Stimulated activated naive CD8-positive, alpha-beta T cell treated with anti-CD3 and anti-CD28 coated beads, Interleukin-15, amount 100 ng/mL, for 72 hours (primary cell): ENCODE measurements at regions not wholly inside any gene's neighbourhood (a gene's known extent, or its start where the extent isn't known, plus 50 kb on each side); places are given as distances from the start of the nearest gene placed in this dataset.

ENCODE experiments used
- ATAC-seq: fragments of 150-1000 bp; cut with Tn5 transposase; 2 replicates; pipeline ENCODE4 v1.10.0; 2021; ENCODE audit warnings: mild to moderate bottlenecking, moderate library complexity
- DNase-seq, 2 donors: peaks; one replicate each; pipeline ENCODE4 v3.0.0; 2021 to 2022
- H3K27ac Mint-ChIP-seq, 2 donors: one replicate each; pipeline ENCODE4 v1.8.0; 2022; ENCODE audit warnings: mild to moderate bottlenecking in 2 of 2, mixed read lengths in 2 of 2, moderate library complexity in 2 of 2
- H3K27me3 Mint-ChIP-seq: one replicate; pipeline ENCODE4 v1.8.0; 2022; ENCODE audit warnings: mixed read lengths
- H3K4me1 Mint-ChIP-seq: one replicate; pipeline ENCODE4 v1.8.0; 2022; ENCODE audit warnings: mild to moderate bottlenecking, mixed read lengths
- H3K4me3 Mint-ChIP-seq, 2 donors: one replicate each; pipeline ENCODE4 v1.8.0; 2022; ENCODE audit warnings: mild to moderate bottlenecking in 2 of 2, mixed read lengths in 2 of 2, moderate library complexity in 1 of 2
- H3K9me3 Mint-ChIP-seq, 2 donors: one replicate each; pipeline ENCODE4 v1.8.0; 2022; ENCODE audit warnings: mixed read lengths in 2 of 2

- Mint-ChIP-seq H3K27me3 (peaks cover 7% of the 10 kb centered on the region), H3K9me3 (peaks cover 0 to 7% of the 10 kb centered on the region in 2 donors), H3K27ac (no peak overlapping the region), H3K4me3 (no peak overlapping the region), H3K4me1 (no peaks in the 10 kb centered on the region)
- DNase-seq (no peak), ATAC-seq (no peak)
These were observed 230.1 kb downstream of the POSTN start for GRCh38 chr13:37368501-37368900.

GRCh38 chr13:37366044-37366770, 232.4 kb downstream of the POSTN start:
- H3K9me3 Mint-ChIP-seq = peaks cover 5 to 12% of the 10 kb centered on the region in 2 donors
- H3K4me1 Mint-ChIP-seq = no peaks in the 10 kb centered on the region
- ATAC-seq (no peak), DNase-seq (no peak)
- H3K27me3 Mint-ChIP-seq = peaks cover 7% of the 10 kb centered on the region
- H3K27ac Mint-ChIP-seq = no peak overlapping the region
- no peak overlapping the region for H3K4me3 Mint-ChIP-seq

- Mint-ChIP-seq H3K9me3 (peaks cover 5 to 12% of the 10 kb centered on the region in 2 donors), H3K27me3 (peaks cover 7% of the 10 kb centered on the region), H3K4me3 (no peak overlapping the region), H3K4me1 (no peaks in the 10 kb centered on the region), H3K27ac (no peak overlapping the region)
- DNase-seq (no peak), ATAC-seq (no peak)
These were observed 233.1 kb downstream of the POSTN start for GRCh38 chr13:37365496-37365895.

- Mint-ChIP-seq H3K4me1 (no peaks in the 10 kb centered on the region), H3K9me3 (peaks cover 5 to 12% of the 10 kb centered on the region in 2 donors)
These were observed 233.6 kb downstream of the POSTN start for GRCh38 chr13:37364956-37365355.

GRCh38 chr13:37364007-37364406, 234.6 kb downstream of the POSTN start:
- Mint-ChIP-seq H3K9me3 (peaks cover 5 to 12% of the 10 kb centered on the region in 2 donors), H3K27me3 (peaks cover 7% of the 10 kb centered on the region), H3K4me3 (no peak overlapping the region), H3K4me1 (no peaks in the 10 kb centered on the region), H3K27ac (no peak overlapping the region)
- DNase-seq (no peak), ATAC-seq (no peak)

More at GRCh38 chr13:37364956-37365355, 233.6 kb downstream of the POSTN start:
- Mint-ChIP-seq H3K27ac (no peak overlapping the region), H3K4me3 (no peak overlapping the region), H3K27me3 (peaks cover 7% of the 10 kb centered on the region)
- ATAC-seq = no peak
- no peak for DNase-seq

- DNase-seq (no peak), ATAC-seq (no peak)
- H3K27ac Mint-ChIP-seq = no peak overlapping the region
- no peaks in the 10 kb centered on the region for H3K4me1 Mint-ChIP-seq
- H3K4me3 Mint-ChIP-seq = no peak overlapping the region
- H3K27me3 Mint-ChIP-seq = no peaks in the 10 kb centered on the region
- peaks cover 5% of the 10 kb centered on the region in 2 donors for H3K9me3 Mint-ChIP-seq
These were observed 237.0 kb downstream of the POSTN start for GRCh38 chr13:37361608-37362007.

GRCh38 chr13:37360556-37360955, 238.0 kb downstream of the POSTN start:
- H3K27me3 Mint-ChIP-seq = no peaks in the 10 kb centered on the region
- H3K4me1 Mint-ChIP-seq = no peaks in the 10 kb centered on the region
- H3K4me3 Mint-ChIP-seq = no peak overlapping the region
- no peak overlapping the region for H3K27ac Mint-ChIP-seq
- no peak for DNase-seq
- H3K9me3 Mint-ChIP-seq = peaks cover 5% of the 10 kb centered on the region in 2 donors
- ATAC-seq = no peak

- DNase-seq (no peak), ATAC-seq (no peak)
- Mint-ChIP-seq H3K9me3 (peaks cover 5% of the 10 kb centered on the region in 2 donors), H3K27ac (no peak overlapping the region), H3K4me1 (no peaks in the 10 kb centered on the region), H3K27me3 (no peaks in the 10 kb centered on the region), H3K4me3 (no peak overlapping the region)
These were observed 241.0 kb downstream of the POSTN start for GRCh38 chr13:37357548-37357947.

- DNase-seq (no peak), ATAC-seq (no peak)
- no peaks in the 10 kb centered on the region for H3K4me1 Mint-ChIP-seq
- no peak overlapping the region for H3K27ac Mint-ChIP-seq
- H3K4me3 Mint-ChIP-seq = no peak overlapping the region
- H3K9me3 Mint-ChIP-seq = no peaks in the 10 kb centered on the region
- no peaks in the 10 kb centered on the region for H3K27me3 Mint-ChIP-seq
These were observed 244.7 kb downstream of the POSTN start for GRCh38 chr13:37353911-37354310.

GRCh38 chr13:37351211-37351610, 245.7 kb upstream of the CSNK1A1L start:
- Mint-ChIP-seq H3K9me3 (peaks cover 0 to 6% of the 10 kb centered on the region in 2 donors), H3K27me3 (no peaks in the 10 kb centered on the region), H3K27ac (no peak overlapping the region), H3K4me1 (no peaks in the 10 kb centered on the region), H3K4me3 (no peak overlapping the region)
- DNase-seq = no peak
- no peak for ATAC-seq

GRCh38 chr13:37349916-37350315, 244.5 kb upstream of the CSNK1A1L start:
- no peaks in the 10 kb centered on the region for H3K4me1 Mint-ChIP-seq
- no peak overlapping the region for H3K27ac Mint-ChIP-seq
- peaks cover 0 to 6% of the 10 kb centered on the region in 2 donors for H3K9me3 Mint-ChIP-seq
- ATAC-seq = no peak
- DNase-seq = no peak
- H3K4me3 Mint-ChIP-seq = no peak overlapping the region
- no peaks in the 10 kb centered on the region for H3K27me3 Mint-ChIP-seq

GRCh38 chr13:37348916-37349643, 243.6 kb upstream of the CSNK1A1L start:
- H3K4me3 Mint-ChIP-seq = no peak overlapping the region
- no peak for DNase-seq
- H3K27ac Mint-ChIP-seq = no peak overlapping the region
- no peaks in the 10 kb centered on the region for H3K27me3 Mint-ChIP-seq
- H3K4me1 Mint-ChIP-seq = no peaks in the 10 kb centered on the region
- H3K9me3 Mint-ChIP-seq = peaks cover 0 to 6% of the 10 kb centered on the region in 2 donors
- ATAC-seq = no peak

GRCh38 chr13:37345869-37346268, 240.4 kb upstream of the CSNK1A1L start:
- H3K27me3 Mint-ChIP-seq = no peaks in the 10 kb centered on the region
- H3K27ac Mint-ChIP-seq = no peak overlapping the region
- peaks cover 0 to 9% of the 10 kb centered on the region in 2 donors for H3K9me3 Mint-ChIP-seq

GRCh38 chr13:37345391-37345790, 239.9 kb upstream of the CSNK1A1L start:
- H3K27me3 Mint-ChIP-seq = no peaks in the 10 kb centered on the region
- H3K27ac Mint-ChIP-seq = no peak overlapping the region
- H3K4me3 Mint-ChIP-seq = no peak overlapping the region
- ATAC-seq = no peak
- no peak for DNase-seq
- peaks cover 0 to 9% of the 10 kb centered on the region in 2 donors for H3K9me3 Mint-ChIP-seq
- no peaks in the 10 kb centered on the region for H3K4me1 Mint-ChIP-seq

More at GRCh38 chr13:37345869-37346268, 240.4 kb upstream of the CSNK1A1L start:
- Mint-ChIP-seq H3K4me1 (no peaks in the 10 kb centered on the region), H3K4me3 (no peak overlapping the region)
- ATAC-seq = no peak
- no peak for DNase-seq

GRCh38 chr13:37344056-37344455, 238.6 kb upstream of the CSNK1A1L start:
- Mint-ChIP-seq H3K9me3 (peaks cover 0 to 9% of the 10 kb centered on the region in 2 donors), H3K27ac (no peak overlapping the region), H3K4me1 (no peaks in the 10 kb centered on the region), H3K27me3 (no peaks in the 10 kb centered on the region), H3K4me3 (no peak overlapping the region)
- ATAC-seq (no peak), DNase-seq (no peak)

- no peak for DNase-seq
- no peak for ATAC-seq
- H3K9me3 Mint-ChIP-seq = peaks cover 0 to 3% of the 10 kb centered on the region in 2 donors
- no peak overlapping the region for H3K27ac Mint-ChIP-seq
- no peaks in the 10 kb centered on the region for H3K27me3 Mint-ChIP-seq
- H3K4me1 Mint-ChIP-seq = no peaks in the 10 kb centered on the region
- no peak overlapping the region for H3K4me3 Mint-ChIP-seq
These were observed 236.7 kb upstream of the CSNK1A1L start for GRCh38 chr13:37342205-37342604.
